Kidney (tissue), 13 donors: ENCODE measurements at regions not wholly inside any gene's neighbourhood (a gene's known extent, or its start where the extent isn't known, plus 50 kb on each side); places are given as distances from the start of the nearest gene placed in this dataset.

Experiments
- DNase-seq, 5 donors: peaks; one replicate each; pipeline ENCODE4 v3.0.0-alpha.2; 2013 to 2020
- FAIRE-seq: peaks from 2 replicates; lab custom pipeline; 2012; peaks lifted over from hg19 to GRCh38; lab: Jason Lieb, UNC
- H3K27ac ChIP-seq, 2 donors: one replicate each; pipeline ENCODE4 v1.7.0; 2013; ENCODE audit warnings: low read depth in 2 of 2, low read length in 2 of 2, inconsistent platforms in 1 of 2
- H3K27me3 ChIP-seq: one replicate; pipeline ENCODE4 v1.7.1; 2013; ENCODE audit warnings: low read length, inconsistent platforms; ENCODE audit not compliant: control insufficient read depth, insufficient read depth
- H3K36me3 ChIP-seq, 3 donors: one replicate each; pipeline versions ENCODE4 v1.7.0 to v1.7.1; 2013; ENCODE audit warnings: low read length in 3 of 3, control low read depth in 1 of 3, inconsistent platforms in 1 of 3; ENCODE audit not compliant: insufficient read depth in 3 of 3, control insufficient read depth in 2 of 3
- H3K4me1 ChIP-seq, 3 donors: one replicate each; pipeline versions ENCODE4 v1.7.0 to v1.7.1; 2013; ENCODE audit warnings: low read length in 3 of 3, inconsistent platforms in 1 of 3, low read depth in 1 of 3; ENCODE audit not compliant: control insufficient read depth in 2 of 3, insufficient read depth in 2 of 3
- H3K4me3 ChIP-seq, 3 donors: one replicate each; pipeline versions ENCODE4 v1.7.0 to v1.8.1; 2013; ENCODE audit warnings: low read length in 3 of 3, control low read depth in 1 of 3, inconsistent platforms in 1 of 3
- H3K9ac ChIP-seq, 3 donors: one replicate each; pipeline versions ENCODE4 v1.7.0 to v1.7.1; 2013; ENCODE audit warnings: low read length in 3 of 3, control low read depth in 1 of 3, inconsistent platforms in 1 of 3
- H3K9me3 ChIP-seq, 3 donors: one replicate each; pipeline versions ENCODE4 v1.7.0 to v1.7.1; 2013; ENCODE audit warnings: low read length in 3 of 3, control low read depth in 1 of 3, inconsistent platforms in 1 of 3; ENCODE audit not compliant: control insufficient read depth in 2 of 3, insufficient read depth in 1 of 3
- CTCF ChIP-seq: IDR thresholded peaks from 3 replicates; pipeline ENCODE4 v1.5.1; 2012; ENCODE audit warnings: mild to moderate bottlenecking, moderate library complexity, borderline replicate concordance; ENCODE audit not compliant: insufficient read depth; ENCODE audit errors: extremely low read depth
- intact Hi-C: fragments of 100-400 bp; cut with DNase I; formaldehyde crosslinking; loops from one replicate; pipeline ENCODE4 v1.11.1; 2022
- donor health status: control.
- donor health status: control.
- donor health status: control.
- donor health status: control.
- donor health status: control.
- donor health status: DM: yes; HTN: yes; CAD: no.
- donor health status: Normal renal cell carcinoma (clear cell type).

GRCh38 chr3:141669434-141669833 lies 68.7 kb upstream of the RNF7 start:
- intact Hi-C loops: no loop called here
- TF ChIP-seq CTCF: no peak

GRCh38 chr3:141677701-141678100 lies 60.4 kb upstream of the RNF7 start:
- intact Hi-C loops: no loop called here
- no peak for TF ChIP-seq CTCF
- Histone ChIP-seq H3K9ac (no peak overlapping the region), H3K9me3 (no peaks in the 10 kb centered on the region), H3K27me3 (no peaks in the 10 kb centered on the region), H3K27ac (no peak overlapping the region), H3K4me3 (no peak overlapping the region), H3K36me3 (no peaks in the 10 kb centered on the region), H3K4me1 (peaks cover 0 to 6% (median 0%) of the 10 kb centered on the region in 3 donors)
- no peak for DNase-seq
- no peak for FAIRE-seq

More at GRCh38 chr3:141669434-141669833, 68.7 kb upstream of the RNF7 start:
- peaks cover 0 to 9% (median 0%) of the 10 kb centered on the region in 3 donors for H3K9me3 ChIP-seq
- no peak for FAIRE-seq
- H3K4me1 ChIP-seq: peaks cover 0 to 3% (median 2%) of the 10 kb centered on the region in 3 donors
- H3K4me3 ChIP-seq: no peak overlapping the region
- H3K27me3 ChIP-seq: no peaks in the 10 kb centered on the region
- DNase-seq: no peak
- H3K27ac ChIP-seq: no peak overlapping the region
- no peaks in the 10 kb centered on the region for H3K36me3 ChIP-seq
- no peak overlapping the region for H3K9ac ChIP-seq

- no peak for TF ChIP-seq CTCF
- intact Hi-C loops: no loop called here
- FAIRE-seq (peak; percentile 6), DNase-seq (peak in 2 of 5 donors; percentile 41 to 67)
- Histone ChIP-seq H3K9ac (no peak overlapping the region), H3K36me3 (no peaks in the 10 kb centered on the region), H3K27ac (no peak overlapping the region), H3K9me3 (no peaks in the 10 kb centered on the region), H3K4me3 (no peak overlapping the region), H3K4me1 (peaks cover 0 to 6% (median 0%) of the 10 kb centered on the region in 3 donors), H3K27me3 (no peaks in the 10 kb centered on the region)
Observed at GRCh38 chr3:141680620-141681389, 57.3 kb upstream of the RNF7 start.
